ENCODE measurements at regions not wholly inside any gene's neighbourhood (a gene's known extent, or its start where the extent isn't known, plus 50 kb on each side); places are given as distances from the start of the nearest gene placed in this dataset.
A peak's percentile ranks its signal among the peaks of the same experiment; 100 is the strongest.

- Histone ChIP-seq H3K4me3 (no peak overlapping the region), H3K36me3 (ENCODE audit: insufficient read depth in 1 of 2, low read depth in 1 of 2) (no peaks in the 10 kb centered on the region), H3K9me3 (no peaks in the 10 kb centered on the region), H3K4me1 (peaks cover 16% of the 10 kb centered on the region), H3K27me3 (ENCODE audit: insufficient read depth in 3 of 3, low read length in 2 of 3) (peaks cover 0 to 5% (median 0%) of the 10 kb centered on the region in 3 donors), H3K27ac (no peak overlapping the region)
- TF ChIP-seq CTCF (IDR thresholded peaks at IDR 0.05): no peak
- DNase-seq (no peak), ATAC-seq (no peak)
- WGBS, 3 donors: 83 to 88% (median 84%) methylated on average over 6 of the region's 6 CpGs
- intact Hi-C loops (cut with DNase I): no loop called here
Observed at GRCh38 chr9:120261419-120261818, 318.5 kb downstream of the CDK5RAP2 start.

- 88 to 97% (median 94%) methylated on average over 1 of the region's 1 CpG for WGBS, 3 donors
- no peaks in the 10 kb centered on the region for H3K36me3 ChIP-seq (ENCODE audit: insufficient read depth in 1 of 2, low read depth in 1 of 2)
- intact Hi-C loops (cut with DNase I): no loop called here
- H3K4me1 ChIP-seq: no peaks in the 10 kb centered on the region
- no peaks in the 10 kb centered on the region for H3K9me3 ChIP-seq
- DNase-seq: no peak
- H3K27ac ChIP-seq: no peak overlapping the region
- H3K4me3 ChIP-seq: no peak overlapping the region
- H3K27me3 ChIP-seq (ENCODE audit: insufficient read depth in 3 of 3, low read length in 2 of 3): peaks cover 0 to 5% (median 0%) of the 10 kb centered on the region in 3 donors
- no peak for TF ChIP-seq CTCF (IDR thresholded peaks at IDR 0.05)
- ATAC-seq: no peak
Observed at GRCh38 chr9:120259100-120259499, 320.9 kb downstream of the CDK5RAP2 start.

- Histone ChIP-seq H3K4me3 (no peak overlapping the region), H3K9me3 (no peaks in the 10 kb centered on the region), H3K36me3 (ENCODE audit: insufficient read depth in 1 of 2, low read depth in 1 of 2) (no peaks in the 10 kb centered on the region), H3K27me3 (ENCODE audit: insufficient read depth in 3 of 3, low read length in 2 of 3) (peaks cover 0 to 5% (median 0%) of the 10 kb centered on the region in 3 donors), H3K4me1 (no peaks in the 10 kb centered on the region), H3K27ac (no peak overlapping the region)
- no peak for TF ChIP-seq CTCF (IDR thresholded peaks at IDR 0.05)
- ATAC-seq: no peak
- DNase-seq: no peak
- intact Hi-C loops (cut with DNase I): no loop called here
- WGBS, 3 donors: 53 to 66% (median 60%) methylated on average over 3 of the region's 3 CpGs
Observed at GRCh38 chr9:120258096-120258495, 321.9 kb downstream of the CDK5RAP2 start.

GRCh38 chr9:120257483-120257882 is 322.5 kb downstream of the CDK5RAP2 start:
- H3K27ac ChIP-seq: no peak overlapping the region
- intact Hi-C loops (cut with DNase I): no loop called here
- 55 to 65% (median 62%) methylated on average over 6 of the region's 6 CpGs for WGBS, 3 donors

More at GRCh38 chr9:120257483-120257882, 322.5 kb downstream of the CDK5RAP2 start:
- H3K36me3 ChIP-seq (ENCODE audit: insufficient read depth in 1 of 2, low read depth in 1 of 2): no peaks in the 10 kb centered on the region
- DNase-seq (no peak), ATAC-seq (peak in 1 of 4 donors; percentile 51)
- H3K27me3 ChIP-seq (ENCODE audit: insufficient read depth in 3 of 3, low read length in 2 of 3): peaks cover 0 to 5% (median 0%) of the 10 kb centered on the region in 3 donors
- H3K4me3 ChIP-seq: no peak overlapping the region
- no peak for TF ChIP-seq CTCF (IDR thresholded peaks at IDR 0.05)
- H3K9me3 ChIP-seq: no peaks in the 10 kb centered on the region
- H3K4me1 ChIP-seq: no peaks in the 10 kb centered on the region

All from psoas muscle (tissue), 7 donors.